Left lung (tissue), 4 donors: ENCODE measurements at regions not wholly inside any gene's neighbourhood (a gene's known extent, or its start where the extent isn't known, plus 50 kb on each side); places are given as distances from the start of the nearest gene placed in this dataset.

Source experiments
- ATAC-seq: fragments of 200-7000 bp; cut with Tn5 transposase; one replicate; pipeline ENCODE4 v1.9.1; 2020; ENCODE audit warnings: moderate library complexity
- DNase-seq, 4 donors: peaks; one replicate each; pipeline ENCODE4 v3.0.0-alpha.2; 2013 to 2020
- H3K27ac ChIP-seq, 2 donors: fragments of 200-600 bp; sonication (generic) in 1 of 2; one replicate each; pipeline versions ENCODE4 v1.5.0 to v1.8.0; 2020 to 2021
- H3K27me3 ChIP-seq, 2 donors: fragments of 200-600 bp; sonication (generic) in 1 of 2; one replicate each; pipeline versions ENCODE4 v1.5.0 to v1.8.0; 2020 to 2021
- H3K36me3 ChIP-seq, 2 donors: fragments of 200-600 bp; sonication (generic) in 1 of 2; one replicate each; pipeline versions ENCODE4 v1.5.0 to v1.8.0; 2020 to 2021
- H3K4me1 ChIP-seq, 2 donors: fragments of 200-600 bp; one replicate each; pipeline ENCODE4 v1.8.0; 2021
- H3K4me3 ChIP-seq, 2 donors: fragments of 200-600 bp; sonication (generic) in 1 of 2; one replicate each; pipeline versions ENCODE4 v1.5.0 to v1.8.0; 2020 to 2021; ENCODE audit warnings: mild to moderate bottlenecking in 1 of 2
- H3K9me3 ChIP-seq, 2 donors: fragments of 200-600 bp; sonication (generic) in 1 of 2; one replicate each; pipeline versions ENCODE4 v1.5.0 to v1.8.0; 2020 to 2021
- intact Hi-C, 2 donors: fragments of 100-400 bp; cut with DNase I; formaldehyde crosslinking; loops; one replicate each; pipeline versions ENCODE4 v1.11.2 to v1.14.2; 2022
- TF ChIP-seq, protein P1 (sequence below), 2 donors: fragments of 200-600 bp; sonication (generic) in 1 of 2; IDR thresholded peaks; one replicate each; pipeline versions ENCODE4 v1.5.0 to v1.8.0; 2021; ENCODE audit warnings: antibody characterized with exemption in 2 of 2
- donor health status: DM: no; HTN: yes; CAD: no.
- donor health status: DM: no; HTN: no; CAD: no.

GRCh38 chr9:2341126-2341525, 280.5 kb upstream of the VLDLR start:
- Histone ChIP-seq H3K27me3 (no peaks in the 10 kb centered on the region), H3K4me3 (no peak overlapping the region), H3K9me3 (no peaks in the 10 kb centered on the region), H3K4me1 (no peaks in the 10 kb centered on the region), H3K27ac (no peak overlapping the region), H3K36me3 (no peaks in the 10 kb centered on the region)
- TF ChIP-seq, protein P1, sequence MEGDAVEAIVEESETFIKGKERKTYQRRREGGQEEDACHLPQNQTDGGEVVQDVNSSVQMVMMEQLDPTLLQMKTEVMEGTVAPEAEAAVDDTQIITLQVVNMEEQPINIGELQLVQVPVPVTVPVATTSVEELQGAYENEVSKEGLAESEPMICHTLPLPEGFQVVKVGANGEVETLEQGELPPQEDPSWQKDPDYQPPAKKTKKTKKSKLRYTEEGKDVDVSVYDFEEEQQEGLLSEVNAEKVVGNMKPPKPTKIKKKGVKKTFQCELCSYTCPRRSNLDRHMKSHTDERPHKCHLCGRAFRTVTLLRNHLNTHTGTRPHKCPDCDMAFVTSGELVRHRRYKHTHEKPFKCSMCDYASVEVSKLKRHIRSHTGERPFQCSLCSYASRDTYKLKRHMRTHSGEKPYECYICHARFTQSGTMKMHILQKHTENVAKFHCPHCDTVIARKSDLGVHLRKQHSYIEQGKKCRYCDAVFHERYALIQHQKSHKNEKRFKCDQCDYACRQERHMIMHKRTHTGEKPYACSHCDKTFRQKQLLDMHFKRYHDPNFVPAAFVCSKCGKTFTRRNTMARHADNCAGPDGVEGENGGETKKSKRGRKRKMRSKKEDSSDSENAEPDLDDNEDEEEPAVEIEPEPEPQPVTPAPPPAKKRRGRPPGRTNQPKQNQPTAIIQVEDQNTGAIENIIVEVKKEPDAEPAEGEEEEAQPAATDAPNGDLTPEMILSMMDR (IDR thresholded peaks at IDR 0.05), result no peak
- no peak for ATAC-seq
- intact Hi-C loops, result no loop called here
- DNase-seq, result no peak

DNA sequence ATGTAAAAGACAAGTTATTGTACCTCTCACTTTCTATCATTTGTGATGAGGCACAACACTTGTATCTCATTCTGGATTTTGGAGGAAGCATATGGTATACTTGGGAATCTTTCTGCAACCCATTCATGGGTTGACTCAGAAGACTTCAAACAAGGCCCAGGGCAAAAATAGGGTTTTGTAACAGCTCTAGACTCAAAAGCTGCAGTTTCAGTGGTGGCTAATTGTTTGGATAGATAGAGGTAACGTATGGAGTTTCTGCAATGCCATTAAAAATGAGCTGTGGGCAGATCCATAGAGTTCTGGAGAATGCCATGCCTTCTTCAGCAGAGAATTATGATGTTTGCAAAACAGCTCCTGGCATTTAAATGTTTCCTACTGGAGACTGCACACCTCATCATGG, 279.6 kb upstream of the VLDLR start:
- TF ChIP-seq, protein P1 (IDR thresholded peaks at IDR 0.05), result no peak
- H3K27me3 ChIP-seq, result no peaks in the 10 kb centered on the region
- H3K36me3 ChIP-seq, result no peaks in the 10 kb centered on the region
- ATAC-seq (no peak), DNase-seq (no peak)
- no peak overlapping the region for H3K4me3 ChIP-seq
- H3K4me1 ChIP-seq, result no peaks in the 10 kb centered on the region
- no peak overlapping the region for H3K27ac ChIP-seq
- H3K9me3 ChIP-seq, result peaks cover 0 to 6% of the 10 kb centered on the region in 2 donors
- intact Hi-C loops, result no loop called here

- intact Hi-C loops, result no loop called here
- no peaks in the 10 kb centered on the region for H3K27me3 ChIP-seq
- no peaks in the 10 kb centered on the region for H3K36me3 ChIP-seq
These were observed 277.8 kb upstream of the VLDLR start for GRCh38 chr9:2343756-2344155.

GRCh38 chr9:2344436-2344835, 277.2 kb upstream of the VLDLR start:
- no peak overlapping the region for H3K27ac ChIP-seq
- H3K9me3 ChIP-seq, result peaks cover 0 to 12% of the 10 kb centered on the region in 2 donors
- H3K27me3 ChIP-seq, result no peaks in the 10 kb centered on the region
- no peak overlapping the region for H3K4me3 ChIP-seq
- no peak for ATAC-seq
- H3K36me3 ChIP-seq, result no peaks in the 10 kb centered on the region
- TF ChIP-seq, protein P1 (IDR thresholded peaks at IDR 0.05), result no peak
- no peak for DNase-seq
- no peaks in the 10 kb centered on the region for H3K4me1 ChIP-seq
- intact Hi-C loops, result no loop called here

More at GRCh38 chr9:2343756-2344155, 277.8 kb upstream of the VLDLR start:
- Histone ChIP-seq H3K4me3 (no peak overlapping the region), H3K27ac (no peak overlapping the region), H3K4me1 (no peaks in the 10 kb centered on the region), H3K9me3 (peaks cover 0 to 10% of the 10 kb centered on the region in 2 donors)
- no peak for ATAC-seq
- no peak for DNase-seq
- TF ChIP-seq, protein P1 (IDR thresholded peaks at IDR 0.05), result no peak

DNA sequence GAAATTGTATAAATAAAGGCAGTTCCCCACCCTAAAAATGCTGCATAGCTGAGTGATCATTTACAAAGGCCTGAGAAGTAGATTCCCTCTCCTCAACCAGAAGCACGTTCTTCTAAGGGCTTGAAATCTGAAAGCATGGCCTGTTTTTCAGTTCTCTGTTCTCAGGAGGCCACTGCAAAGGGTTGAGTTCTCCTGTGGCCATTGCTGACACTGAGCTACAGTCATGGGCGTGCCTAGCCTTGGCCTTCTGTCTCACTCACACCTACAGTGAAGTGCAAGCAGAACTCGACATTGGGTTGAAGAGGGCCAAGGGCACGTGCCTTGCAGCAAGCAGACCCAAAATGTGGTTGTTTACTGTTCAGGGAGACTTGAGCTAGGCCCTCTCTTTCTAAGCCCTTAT, 276.6 kb upstream of the VLDLR start:
- no peak overlapping the region for H3K4me3 ChIP-seq
- no peaks in the 10 kb centered on the region for H3K36me3 ChIP-seq
- H3K4me1 ChIP-seq, result no peaks in the 10 kb centered on the region
- TF ChIP-seq, protein P1 (IDR thresholded peaks at IDR 0.05), result no peak
- intact Hi-C loops, result no loop called here
- H3K27me3 ChIP-seq, result no peaks in the 10 kb centered on the region
- ATAC-seq (no peak), DNase-seq (peak in 1 of 4 donors; percentile 17)
- no peak overlapping the region for H3K27ac ChIP-seq
- peaks cover 0 to 12% of the 10 kb centered on the region in 2 donors for H3K9me3 ChIP-seq
